ENCODE measurements at regions not wholly inside any gene's neighbourhood (a gene's known extent, or its start where the extent isn't known, plus 50 kb on each side); places are given as distances from the start of the nearest gene placed in this dataset.

GRCh38 chr1:79304131-79304530 is 297.6 kb upstream of the ADGRL4 start:
- H3K4me3 ChIP-seq = no peak overlapping the region
- no peak for TF ChIP-seq POLR2A (IDR thresholded peaks at IDR 0.05)
- TF ChIP-seq, protein P1, sequence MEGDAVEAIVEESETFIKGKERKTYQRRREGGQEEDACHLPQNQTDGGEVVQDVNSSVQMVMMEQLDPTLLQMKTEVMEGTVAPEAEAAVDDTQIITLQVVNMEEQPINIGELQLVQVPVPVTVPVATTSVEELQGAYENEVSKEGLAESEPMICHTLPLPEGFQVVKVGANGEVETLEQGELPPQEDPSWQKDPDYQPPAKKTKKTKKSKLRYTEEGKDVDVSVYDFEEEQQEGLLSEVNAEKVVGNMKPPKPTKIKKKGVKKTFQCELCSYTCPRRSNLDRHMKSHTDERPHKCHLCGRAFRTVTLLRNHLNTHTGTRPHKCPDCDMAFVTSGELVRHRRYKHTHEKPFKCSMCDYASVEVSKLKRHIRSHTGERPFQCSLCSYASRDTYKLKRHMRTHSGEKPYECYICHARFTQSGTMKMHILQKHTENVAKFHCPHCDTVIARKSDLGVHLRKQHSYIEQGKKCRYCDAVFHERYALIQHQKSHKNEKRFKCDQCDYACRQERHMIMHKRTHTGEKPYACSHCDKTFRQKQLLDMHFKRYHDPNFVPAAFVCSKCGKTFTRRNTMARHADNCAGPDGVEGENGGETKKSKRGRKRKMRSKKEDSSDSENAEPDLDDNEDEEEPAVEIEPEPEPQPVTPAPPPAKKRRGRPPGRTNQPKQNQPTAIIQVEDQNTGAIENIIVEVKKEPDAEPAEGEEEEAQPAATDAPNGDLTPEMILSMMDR (IDR thresholded peaks at IDR 0.05) = no peak
- intact Hi-C loops (cut with DNase I) = no loop called here
- H3K27me3 ChIP-seq = no peaks in the 10 kb centered on the region
- no peaks in the 10 kb centered on the region for H3K9me3 ChIP-seq
- DNase-seq = no peak
- H3K36me3 ChIP-seq = no peaks in the 10 kb centered on the region
- H3K4me1 ChIP-seq = no peaks in the 10 kb centered on the region
- no peak overlapping the region for H3K27ac ChIP-seq
- 51 to 63% methylated on average over 3 of the region's 3 CpGs for WGBS, 2 donors

DNA sequence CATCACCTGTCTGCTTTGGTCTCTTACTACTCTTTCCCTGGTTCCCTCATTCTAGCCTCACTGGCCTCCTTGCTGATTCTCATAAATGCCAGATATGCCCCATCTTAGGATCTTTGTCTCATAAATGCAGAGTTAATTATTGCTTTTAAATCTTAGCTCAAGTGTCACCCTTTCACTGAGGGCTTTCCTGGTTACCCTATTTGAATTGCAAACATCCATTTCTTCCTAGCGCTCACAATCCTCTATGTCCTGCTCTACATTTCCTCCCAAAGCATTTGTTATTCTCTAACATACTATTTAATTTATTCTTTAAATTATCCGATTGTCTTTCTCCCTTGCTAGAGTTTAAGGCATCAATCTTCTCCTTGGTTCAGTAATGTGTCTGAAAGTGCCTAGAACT is 296.5 kb upstream of the ADGRL4 start:
- H3K36me3 ChIP-seq = no peaks in the 10 kb centered on the region
- 76 to 93% methylated on average over 2 of the region's 2 CpGs for WGBS, 2 donors
- no peaks in the 10 kb centered on the region for H3K4me1 ChIP-seq
- intact Hi-C loops (cut with DNase I) = no loop called here
- no peak for DNase-seq
- no peaks in the 10 kb centered on the region for H3K27me3 ChIP-seq
- H3K9me3 ChIP-seq = no peaks in the 10 kb centered on the region
- H3K4me3 ChIP-seq = no peak overlapping the region
- no peak for TF ChIP-seq POLR2A (IDR thresholded peaks at IDR 0.05)
- TF ChIP-seq, protein P1 (IDR thresholded peaks at IDR 0.05) = no peak
- H3K27ac ChIP-seq = no peak overlapping the region

DNA sequence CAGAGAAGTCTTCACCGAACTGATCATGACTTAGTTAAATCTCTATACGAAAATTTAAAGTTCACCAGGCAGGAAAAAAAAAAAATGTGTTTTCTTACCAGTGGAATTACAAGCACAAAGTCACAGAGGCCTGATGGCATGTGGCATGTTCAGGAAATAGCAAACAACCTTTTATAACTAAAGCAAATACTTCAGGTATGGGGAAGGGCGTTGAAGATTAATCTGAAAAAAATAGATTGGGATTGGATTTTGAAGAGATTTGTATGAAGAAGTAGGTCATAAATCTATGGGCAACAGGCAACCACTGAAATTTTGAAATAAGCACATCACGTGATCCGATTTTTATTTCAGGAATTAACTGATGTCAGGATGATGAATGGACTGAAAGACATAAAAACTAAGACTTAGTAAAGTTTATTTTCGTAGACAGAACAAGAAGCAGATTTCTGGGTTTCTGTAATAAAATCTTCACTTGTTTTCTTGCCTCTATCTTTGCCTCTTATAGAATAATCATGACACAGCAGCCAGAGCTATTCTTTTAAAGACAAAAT is 295.9 kb upstream of the ADGRL4 start:
- Histone ChIP-seq H3K4me3 (no peak overlapping the region), H3K36me3 (no peaks in the 10 kb centered on the region), H3K27me3 (no peaks in the 10 kb centered on the region), H3K27ac (no peak overlapping the region), H3K4me1 (no peaks in the 10 kb centered on the region), H3K9me3 (no peaks in the 10 kb centered on the region)
- intact Hi-C loops (cut with DNase I) = no loop called here
- WGBS, 2 donors = 20 to 38% methylated on average over 6 of the region's 6 CpGs
- DNase-seq = no peak
- TF ChIP-seq, protein P1 (IDR thresholded peaks at IDR 0.05) = no peak
- TF ChIP-seq POLR2A (IDR thresholded peaks at IDR 0.05) = no peak

GRCh38 chr1:79295967-79296366 is 289.4 kb upstream of the ADGRL4 start:
- intact Hi-C loops (cut with DNase I) = no loop called here
- no peaks in the 10 kb centered on the region for H3K27me3 ChIP-seq
- no peak for DNase-seq
- no peak overlapping the region for H3K4me3 ChIP-seq
- WGBS, 2 donors = 63 to 65% methylated on average over 3 of the region's 3 CpGs
- TF ChIP-seq POLR2A (IDR thresholded peaks at IDR 0.05) = no peak
- TF ChIP-seq, protein P1 (IDR thresholded peaks at IDR 0.05) = no peak
- no peaks in the 10 kb centered on the region for H3K4me1 ChIP-seq
- H3K36me3 ChIP-seq = no peaks in the 10 kb centered on the region
- no peak overlapping the region for H3K27ac ChIP-seq
- H3K9me3 ChIP-seq = no peaks in the 10 kb centered on the region

GRCh38 chr1:79293611-79294010 is 287.1 kb upstream of the ADGRL4 start:
- Histone ChIP-seq H3K9me3 (no peaks in the 10 kb centered on the region), H3K4me1 (no peaks in the 10 kb centered on the region), H3K27ac (no peak overlapping the region), H3K27me3 (no peaks in the 10 kb centered on the region), H3K4me3 (no peak overlapping the region), H3K36me3 (no peaks in the 10 kb centered on the region)
- no peak for DNase-seq
- TF ChIP-seq POLR2A (IDR thresholded peaks at IDR 0.05) = no peak
- TF ChIP-seq, protein P1 (IDR thresholded peaks at IDR 0.05) = no peak
- intact Hi-C loops (cut with DNase I) = no loop called here
- 72 to 75% methylated on average over 1 of the region's 1 CpG for WGBS, 2 donors
